ENCODE measurements at regions not wholly inside any gene's neighbourhood (a gene's known extent, or its start where the extent isn't known, plus 50 kb on each side); places are given as distances from the start of the nearest gene placed in this dataset.
"Not testable (repeated sequence)": the region's sequence is repeated elsewhere in the genome, so short reads cannot be mapped to it uniquely, and the experiment has no call there.

DNA sequence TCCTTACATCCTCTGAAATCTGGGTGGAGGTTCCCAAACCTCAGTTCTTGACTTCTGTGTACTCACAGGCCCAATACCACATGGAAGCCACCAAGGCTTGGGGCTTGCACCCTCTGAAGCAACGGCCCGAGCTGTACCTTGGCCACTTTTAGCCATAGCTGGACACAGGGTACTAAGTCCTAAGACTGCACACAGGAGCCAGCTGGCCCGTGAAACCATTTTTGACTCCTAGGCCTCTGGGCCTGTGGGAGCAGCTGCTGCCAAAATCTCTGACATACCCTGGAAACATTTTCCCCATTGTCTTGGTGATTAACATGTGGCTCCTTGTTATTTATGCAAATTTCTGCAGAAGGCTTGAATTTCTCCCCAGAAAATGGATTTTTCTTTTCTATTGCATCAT is 204.5 kb downstream of the C12orf75 start:
- DNase-seq (ENCODE audit: low read depth): not testable (repeated sequence)

DNA sequence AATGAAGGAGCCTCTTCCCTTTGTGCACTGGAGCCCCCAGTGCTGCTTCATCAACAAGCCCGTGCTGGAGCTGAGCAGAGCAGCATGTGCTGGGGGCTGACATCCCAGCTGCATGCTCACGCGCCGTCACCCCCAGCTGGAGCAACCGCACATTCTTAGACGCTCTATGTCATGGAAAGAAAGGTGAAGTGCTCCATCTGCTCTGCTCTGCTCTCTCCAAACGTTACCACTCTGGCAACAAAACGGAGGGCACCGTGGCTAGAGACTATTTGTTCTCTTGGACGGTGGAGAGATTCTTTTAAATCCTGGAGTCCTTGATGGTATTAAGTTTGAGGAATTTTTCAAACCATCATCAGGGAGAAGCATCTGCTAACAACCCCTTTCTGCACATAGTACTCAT is 208.4 kb downstream of the C12orf75 start:
- peak; percentile 13 for DNase-seq (ENCODE audit: low read depth)

DNA sequence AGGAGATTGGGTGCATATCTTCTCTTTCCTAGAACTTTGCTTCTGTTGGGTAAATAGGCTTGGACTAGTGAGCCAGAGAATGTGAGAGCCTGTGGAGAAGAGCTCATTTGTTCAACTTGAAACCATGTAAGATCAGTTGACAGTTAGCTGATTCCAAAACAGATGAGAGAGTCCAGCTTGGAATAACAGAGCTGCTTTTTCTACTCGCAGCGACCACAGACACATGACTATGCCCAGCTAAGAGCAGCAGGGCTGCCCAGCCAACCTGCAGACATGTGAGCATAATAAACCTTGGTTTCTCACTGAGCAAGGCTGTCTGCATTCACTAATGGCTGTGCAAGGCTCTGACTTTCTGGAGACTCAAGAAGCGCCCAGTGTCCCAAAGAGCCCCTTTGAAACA is 209.2 kb downstream of the C12orf75 start:
- DNase-seq (ENCODE audit: low read depth): no peak

DNA sequence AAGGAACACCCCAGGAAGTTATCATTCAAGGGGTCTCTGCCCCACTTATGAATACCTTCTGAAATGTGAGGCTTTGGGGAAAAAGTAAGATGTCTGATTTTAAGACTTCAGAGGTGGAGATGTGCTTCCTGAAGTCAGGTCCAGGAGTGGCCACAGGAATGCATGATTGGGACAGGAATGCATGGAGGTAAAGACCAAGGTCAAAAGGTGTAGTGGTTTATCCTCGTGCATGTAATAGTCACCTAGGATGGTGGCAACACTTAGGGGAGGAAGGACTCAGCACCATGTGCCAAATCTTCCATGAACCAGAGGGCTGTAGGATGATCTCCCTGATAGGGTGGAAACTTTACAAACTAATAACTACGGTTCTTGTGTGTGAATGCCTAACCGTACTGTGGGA is 217.3 kb downstream of the C12orf75 start:
- DNase-seq (ENCODE audit: low read depth): no peak

DNA sequence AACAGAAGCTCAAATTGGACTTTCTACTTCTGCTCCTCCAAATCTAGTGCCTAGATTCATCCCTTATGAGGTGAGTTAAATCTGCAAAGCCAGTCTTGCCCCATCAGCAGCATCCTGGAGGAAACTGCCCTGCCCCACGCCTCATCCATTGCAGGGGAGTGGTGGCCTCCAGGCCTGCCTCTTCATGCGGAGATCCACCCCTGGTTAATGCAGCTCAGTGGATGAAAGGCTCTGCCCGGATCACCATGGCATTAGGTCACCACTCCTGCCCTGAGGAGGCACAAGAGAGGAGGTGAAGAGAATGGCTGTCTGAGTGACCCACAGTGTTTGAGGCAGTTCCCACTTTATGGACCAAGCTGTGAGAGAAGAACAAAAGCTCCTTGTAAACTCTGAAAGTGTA is 218.1 kb downstream of the C12orf75 start:
- DNase-seq (ENCODE audit: low read depth): no peak

DNA sequence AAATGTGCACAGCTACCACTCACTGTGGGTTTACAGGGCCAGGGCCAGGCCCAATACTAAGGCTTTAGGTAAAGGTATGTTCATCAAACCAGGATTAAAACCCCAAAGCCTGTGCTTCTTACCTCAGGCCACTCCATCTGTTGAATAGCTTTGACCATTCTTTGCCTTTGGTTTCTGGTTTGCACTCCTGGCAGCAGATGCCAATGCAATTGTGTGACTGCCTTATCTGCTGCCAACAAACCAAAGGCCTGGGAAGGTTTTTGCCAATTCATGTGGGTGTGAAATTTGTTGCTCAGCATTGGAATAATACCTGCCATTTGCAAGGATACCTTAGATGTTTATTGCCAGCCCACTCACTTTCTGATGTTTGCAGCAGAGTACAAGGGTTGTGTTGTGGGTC is 221.6 kb downstream of the C12orf75 start:
- no peak for DNase-seq (ENCODE audit: low read depth)

DNA sequence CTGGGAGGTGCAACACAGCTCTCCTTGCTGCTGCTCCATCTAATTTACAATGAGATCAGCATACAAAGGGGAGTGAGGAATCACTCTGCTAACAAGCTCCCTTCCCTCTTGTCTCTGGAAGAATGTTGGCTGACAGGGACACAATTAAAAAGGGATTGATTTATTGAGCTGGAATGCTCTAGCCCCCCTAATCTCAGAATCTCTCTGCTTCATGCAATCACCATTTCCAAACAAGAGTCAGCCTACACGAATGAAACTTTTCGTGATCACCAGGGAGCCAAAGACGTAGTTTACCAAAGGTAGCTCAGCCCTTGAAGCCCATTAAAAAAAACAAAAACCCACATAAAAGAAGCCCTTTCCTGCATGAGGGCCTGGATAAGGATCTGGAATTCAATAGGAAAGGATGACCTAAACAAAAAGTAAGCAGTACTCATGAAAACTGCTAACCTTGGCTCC is 223.8 kb downstream of the C12orf75 start:
- DNase-seq (ENCODE audit: low read depth): peak; percentile 21

DNA sequence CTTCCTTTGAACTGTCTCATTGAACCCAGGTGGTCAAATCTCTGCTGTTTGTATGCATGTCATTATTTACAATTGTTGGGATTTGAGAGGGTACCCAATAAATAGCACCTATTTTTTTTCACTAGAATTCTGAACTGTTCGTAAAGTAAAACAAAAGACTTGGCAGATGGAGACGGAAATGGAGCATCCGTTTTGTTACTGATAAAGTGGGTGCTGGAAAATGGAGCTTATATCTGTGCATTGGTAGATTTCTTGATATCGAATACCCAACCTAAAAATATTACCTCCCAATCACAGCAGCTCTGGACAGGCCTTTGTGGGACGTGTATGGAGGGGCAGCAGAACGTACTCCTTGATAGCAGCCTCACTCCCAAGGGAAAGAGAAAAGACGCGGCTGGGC is 224.4 kb downstream of the C12orf75 start:
- DNase-seq (ENCODE audit: low read depth): no peak

DNA sequence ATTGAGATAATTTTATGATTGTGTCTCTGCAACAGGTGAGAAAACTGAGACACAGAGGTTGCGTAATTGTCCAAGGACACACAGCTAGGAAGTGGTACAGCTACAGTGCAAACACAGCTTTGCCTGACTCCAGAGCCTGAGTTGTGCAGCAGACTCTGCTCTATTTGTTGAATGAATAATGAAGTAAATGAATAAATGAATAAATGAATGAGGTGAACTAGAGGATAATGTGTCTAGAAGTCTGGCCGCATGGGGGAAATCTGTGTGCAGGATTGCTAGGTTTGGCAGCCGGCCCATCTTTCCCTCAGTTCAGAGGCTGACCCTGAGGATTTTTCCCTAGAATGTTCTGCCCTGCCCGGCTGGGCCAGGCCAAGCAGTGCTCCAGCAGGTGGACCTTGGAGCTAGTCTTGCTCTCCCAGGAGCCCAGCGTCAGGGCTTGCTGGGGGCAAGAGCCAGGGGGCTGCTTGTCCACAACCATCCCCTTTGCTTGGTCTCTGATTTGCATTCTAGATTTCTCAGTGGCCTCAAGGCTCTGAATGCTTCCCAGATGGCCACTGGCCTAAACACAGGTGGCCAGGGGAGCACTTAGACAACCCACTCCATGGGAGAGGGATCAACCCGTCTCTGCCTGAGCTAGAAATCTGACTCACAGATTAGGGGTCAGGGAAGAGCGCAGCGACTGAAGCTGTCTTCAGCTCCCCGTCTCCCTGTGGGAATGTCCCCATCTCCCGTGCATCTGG is 225.2 kb downstream of the C12orf75 start:
- no peak for DNase-seq (ENCODE audit: low read depth)

DNA sequence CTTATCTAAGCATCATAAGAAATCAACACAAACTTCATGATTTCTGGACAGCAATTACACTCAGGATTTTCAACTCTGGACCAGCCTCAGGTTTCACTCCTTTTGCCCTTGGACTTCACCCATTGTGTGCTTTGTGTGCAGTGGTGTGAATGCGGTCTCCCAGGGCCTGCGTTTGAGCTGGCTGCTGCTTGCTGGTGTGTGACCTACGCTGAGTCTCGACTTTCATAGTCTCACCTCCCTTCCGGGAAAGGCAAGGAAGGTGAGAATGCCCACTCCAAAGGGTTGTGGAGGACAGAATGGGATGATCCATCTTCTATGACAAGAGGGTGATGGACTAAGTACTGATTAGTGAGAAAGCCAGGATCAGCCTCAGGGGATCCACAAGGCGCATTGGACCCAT is 228.8 kb downstream of the C12orf75 start:
- DNase-seq (ENCODE audit: low read depth): no peak

DNA sequence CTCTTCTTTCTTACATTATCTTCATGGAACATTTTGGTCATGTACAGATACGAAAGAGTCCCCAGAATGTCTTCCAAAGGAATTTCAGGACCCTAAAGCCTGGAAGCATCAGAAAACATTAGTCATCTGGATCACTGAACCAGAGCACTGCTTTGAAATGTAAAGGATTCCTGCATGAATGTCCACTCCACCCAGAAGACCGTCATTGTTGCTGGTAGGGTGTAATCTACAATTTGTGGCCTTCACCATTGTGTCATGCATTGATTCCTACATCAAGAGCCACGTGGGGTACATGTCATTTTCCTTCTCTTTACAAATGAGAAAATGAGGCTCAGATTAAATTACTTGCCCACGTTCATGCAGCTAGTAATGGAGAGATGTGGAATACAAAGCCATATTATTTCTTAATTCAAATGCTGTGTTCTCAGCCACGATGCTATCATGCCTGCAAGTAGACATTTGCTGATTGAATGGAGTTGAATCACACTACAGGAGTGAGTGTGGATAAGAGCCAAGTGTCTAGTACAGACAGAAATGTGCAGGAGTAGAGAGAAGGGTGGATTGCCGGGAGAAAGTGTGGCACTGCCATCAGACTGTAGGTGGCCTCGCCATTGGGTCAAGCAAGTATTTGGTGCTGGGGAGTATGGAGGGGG is 231.2 kb downstream of the C12orf75 start:
- DNase-seq (ENCODE audit: low read depth): peak; percentile 62

DNA sequence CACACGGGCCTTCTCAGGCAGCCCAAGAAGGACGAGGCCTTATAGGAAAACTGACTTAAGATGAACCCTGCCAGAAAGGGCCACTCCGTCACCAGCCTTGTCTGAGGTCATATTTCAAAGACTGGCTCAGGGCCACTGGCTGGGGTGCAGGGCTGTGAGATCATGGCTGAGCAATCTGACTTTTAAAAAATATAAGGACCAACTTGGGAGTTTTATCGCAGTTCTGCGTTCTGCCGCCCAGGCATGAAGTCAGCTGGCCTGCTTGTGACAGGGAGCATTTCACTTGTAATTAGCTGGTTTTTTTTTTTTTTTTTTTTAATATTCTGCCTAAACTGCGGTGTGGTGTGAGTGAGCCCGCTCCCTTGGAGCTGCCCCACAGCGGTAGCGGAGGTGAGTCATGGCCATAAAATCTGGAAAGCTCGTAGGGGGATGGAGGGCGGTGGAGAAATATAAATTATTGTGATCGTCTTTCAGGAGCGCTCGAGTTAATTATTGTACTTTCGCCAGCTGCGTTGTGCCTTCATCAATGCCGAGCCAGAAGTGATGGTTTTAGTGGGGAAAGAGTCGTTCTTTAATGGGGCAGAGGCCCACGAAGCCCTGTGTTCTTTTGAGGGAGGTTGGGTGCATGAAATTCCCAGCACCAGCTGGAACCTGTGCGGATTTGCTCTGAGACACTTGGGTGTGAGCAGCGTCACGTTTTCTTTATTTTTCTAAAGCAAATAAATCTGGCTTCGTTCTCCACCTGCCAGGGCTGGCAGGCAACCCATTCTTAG is 231.9 kb downstream of the C12orf75 start:
- peak; percentile 76 for DNase-seq (ENCODE audit: low read depth)

DNA sequence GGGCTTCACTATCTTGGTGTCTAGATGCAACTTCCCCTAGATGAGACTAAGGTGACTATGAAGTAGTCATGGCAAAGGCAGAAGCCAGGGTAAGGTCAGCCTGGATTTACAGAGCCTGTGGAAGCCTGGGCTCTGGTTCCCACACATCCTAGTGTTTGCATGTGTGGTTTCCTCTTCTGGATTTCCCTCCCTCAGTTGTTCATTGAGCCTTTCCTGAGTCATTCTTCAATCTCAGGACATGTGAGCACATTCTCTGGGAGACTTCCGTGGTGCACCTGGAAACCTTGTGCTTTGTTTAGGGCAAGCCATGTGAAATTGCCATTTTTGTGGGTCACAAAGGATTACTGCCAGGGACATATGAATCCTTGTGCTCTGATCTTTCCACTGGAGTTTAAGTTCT is 236.6 kb downstream of the C12orf75 start:
- no peak for DNase-seq (ENCODE audit: low read depth)

DNA sequence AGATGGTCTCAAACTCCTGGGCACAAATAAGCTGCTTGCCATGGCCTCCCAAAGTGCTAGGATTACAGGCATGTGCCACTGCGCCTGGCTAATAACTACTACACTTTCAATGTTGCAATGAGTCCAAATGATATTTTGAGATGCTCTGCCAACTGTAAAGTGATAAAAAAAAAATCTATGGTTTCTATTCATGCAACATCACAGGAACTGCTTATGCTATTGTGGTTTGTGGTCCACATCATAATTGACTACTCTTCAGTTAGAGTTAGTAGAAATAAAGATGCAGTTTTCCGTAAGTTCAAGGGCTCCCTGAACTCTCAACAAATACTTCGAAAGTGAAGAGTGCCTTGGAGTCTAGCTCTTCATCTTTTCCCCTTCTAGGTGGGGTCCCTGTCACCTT is 239.4 kb downstream of the C12orf75 start:
- no peak for DNase-seq (ENCODE audit: low read depth)

DNA sequence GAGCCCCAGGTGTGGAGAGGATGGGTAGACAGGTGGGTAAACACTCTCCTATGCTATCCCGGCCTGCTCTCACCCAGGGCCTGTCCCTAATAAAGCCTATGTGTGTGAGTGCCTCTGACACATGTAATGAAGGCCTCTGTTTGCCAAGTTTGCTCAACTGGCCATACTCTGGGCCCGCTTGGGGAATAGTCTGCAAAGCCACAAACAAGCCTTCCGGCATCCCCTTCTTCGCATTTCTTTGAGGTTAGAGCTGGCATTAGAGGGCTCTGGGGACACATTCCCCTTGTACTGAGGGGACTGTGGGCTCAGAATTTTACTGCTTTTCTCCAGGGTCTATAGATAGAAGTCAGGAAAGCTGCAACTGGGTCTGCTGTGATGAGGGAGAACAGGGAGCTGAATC is 240.5 kb downstream of the C12orf75 start:
- DNase-seq (ENCODE audit: low read depth): no peak

DNA sequence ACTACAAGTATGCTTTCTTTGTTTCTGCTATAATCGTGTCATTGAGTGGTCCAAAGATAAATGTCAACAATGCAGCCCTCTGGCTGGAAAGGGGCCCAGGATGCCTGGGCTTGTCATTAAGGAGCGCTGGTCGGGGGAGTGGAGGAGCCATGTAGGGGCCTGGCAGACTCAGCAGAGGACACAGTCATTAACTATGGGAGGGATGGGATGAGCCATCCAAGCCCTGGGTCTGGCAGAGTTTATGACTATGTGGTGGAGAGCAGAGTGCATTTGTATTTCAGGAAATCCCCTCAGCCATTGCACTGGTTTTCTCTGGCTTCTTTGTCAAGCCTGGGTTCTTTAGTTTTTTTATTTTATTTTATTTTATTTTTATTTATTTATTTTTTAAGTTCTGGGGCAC is 243.1 kb downstream of the C12orf75 start:
- DNase-seq (ENCODE audit: low read depth): peak; percentile 32

DNA sequence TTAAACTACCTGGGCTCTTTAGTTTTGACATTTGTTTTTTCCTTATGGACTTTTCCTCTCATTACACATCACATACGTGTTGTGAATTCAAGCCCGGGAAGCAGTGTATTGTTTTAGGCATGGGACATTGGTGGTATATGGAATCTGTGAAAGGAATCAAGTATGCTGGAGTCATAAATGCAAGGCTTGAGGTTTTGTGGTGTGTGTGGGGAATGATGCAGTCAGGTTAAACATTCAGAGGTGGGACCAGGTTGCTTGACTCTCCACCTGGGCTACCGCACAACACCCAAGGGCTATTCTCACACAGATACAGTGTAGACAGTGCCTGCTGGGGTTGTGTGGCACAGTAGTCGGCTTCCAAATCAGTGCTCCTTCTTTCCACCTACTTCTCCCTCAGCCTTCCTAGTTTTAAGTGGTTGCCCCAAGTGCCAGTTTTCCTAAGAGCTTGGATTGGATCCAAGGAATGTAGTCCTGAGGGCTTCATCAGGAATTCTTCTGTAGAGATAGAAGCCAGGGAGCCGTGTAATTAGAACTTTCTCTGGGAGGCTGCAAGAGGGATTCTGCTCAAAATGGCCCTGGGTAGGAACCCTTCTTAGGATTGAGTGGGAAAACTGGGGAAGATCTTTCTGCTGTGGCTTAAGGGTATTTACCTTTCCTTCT is 243.7 kb downstream of the C12orf75 start:
- peak; percentile 69 for DNase-seq (ENCODE audit: low read depth)

DNA sequence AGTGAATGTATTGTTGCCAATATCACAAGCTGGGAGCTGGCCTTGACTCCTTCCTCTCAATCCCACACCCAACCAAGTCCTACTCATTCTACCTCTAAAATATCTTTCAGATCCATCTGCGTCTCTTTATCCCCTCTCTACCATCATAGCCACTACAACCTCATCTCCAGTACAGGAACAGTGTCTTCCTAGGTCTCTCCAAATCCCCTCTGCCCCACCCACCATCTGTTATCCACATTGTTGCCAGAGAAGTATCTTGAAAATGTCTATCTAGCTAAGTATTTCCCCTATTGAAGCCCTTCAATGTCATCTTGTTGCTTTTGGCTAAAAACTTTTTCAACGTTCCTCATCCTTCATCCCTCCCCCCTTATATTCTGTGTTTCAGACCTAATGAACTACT is 244.7 kb downstream of the C12orf75 start:
- no peak for DNase-seq (ENCODE audit: low read depth)

DNA sequence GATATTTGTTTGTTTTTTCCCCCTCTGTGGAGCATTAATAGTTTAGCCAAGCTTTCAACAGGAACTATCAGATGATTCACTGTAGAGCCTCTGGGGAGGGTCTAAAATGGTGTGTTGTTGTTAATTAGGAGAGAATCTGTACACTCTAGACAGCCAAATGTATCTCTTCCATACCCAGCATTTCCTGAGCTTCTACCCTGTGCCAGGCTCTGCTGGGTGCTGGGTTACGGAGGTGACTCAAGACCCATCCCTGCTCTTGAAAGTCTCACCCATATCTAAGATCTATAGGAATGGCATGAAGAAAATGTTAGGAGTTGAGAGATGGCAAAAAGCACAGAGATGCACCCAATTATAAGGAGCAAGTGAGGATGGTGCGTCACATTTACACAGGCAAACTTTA is 245.8 kb downstream of the C12orf75 start:
- DNase-seq (ENCODE audit: low read depth): peak; percentile 47

DNA sequence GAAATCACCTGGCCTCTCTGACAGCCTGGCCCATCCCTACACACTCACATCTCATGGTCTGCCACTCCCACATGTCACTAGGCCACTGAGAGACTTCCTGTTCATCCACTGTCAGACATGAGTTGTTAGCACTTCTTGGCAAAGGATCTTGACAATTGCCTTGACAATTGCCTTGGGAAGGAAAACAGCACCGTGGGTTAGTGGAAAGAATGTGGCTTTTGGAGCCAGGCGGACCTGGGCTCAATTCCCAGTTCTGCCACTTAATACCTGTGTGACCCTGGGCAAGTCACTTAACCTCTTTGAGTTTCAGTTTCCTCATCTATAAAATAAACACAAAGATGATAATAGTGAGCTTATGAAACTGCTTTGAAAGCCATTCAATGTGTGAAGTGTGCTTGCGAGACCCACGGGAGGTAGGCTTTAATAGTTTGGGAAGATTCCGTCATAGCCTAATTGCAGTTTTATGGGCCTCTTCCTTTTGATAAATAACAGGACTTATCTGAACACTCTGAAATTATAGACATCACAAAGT is 250.4 kb downstream of the C12orf75 start:
- peak; percentile 12 for DNase-seq (ENCODE audit: low read depth)

DNA sequence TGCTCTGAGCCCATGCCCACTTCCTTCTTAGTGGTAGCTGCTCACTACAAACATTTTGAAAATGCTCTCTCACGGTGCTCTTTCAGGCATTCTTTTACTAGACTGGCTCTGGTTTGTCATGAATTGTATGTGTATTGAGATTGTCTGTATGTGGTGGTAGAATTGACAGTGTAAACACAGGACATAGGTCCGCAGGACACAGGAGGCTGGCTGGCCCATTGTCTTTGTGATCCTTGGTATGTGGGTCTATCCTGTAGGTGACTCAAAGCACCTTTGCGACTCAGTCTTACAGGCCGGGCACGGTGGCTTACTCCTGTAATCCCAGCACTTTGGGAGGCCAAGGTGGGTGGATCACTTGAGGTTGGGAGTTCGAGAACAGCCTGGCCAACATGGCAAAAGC is 250.9 kb downstream of the C12orf75 start:
- DNase-seq (ENCODE audit: low read depth): no peak

DNA sequence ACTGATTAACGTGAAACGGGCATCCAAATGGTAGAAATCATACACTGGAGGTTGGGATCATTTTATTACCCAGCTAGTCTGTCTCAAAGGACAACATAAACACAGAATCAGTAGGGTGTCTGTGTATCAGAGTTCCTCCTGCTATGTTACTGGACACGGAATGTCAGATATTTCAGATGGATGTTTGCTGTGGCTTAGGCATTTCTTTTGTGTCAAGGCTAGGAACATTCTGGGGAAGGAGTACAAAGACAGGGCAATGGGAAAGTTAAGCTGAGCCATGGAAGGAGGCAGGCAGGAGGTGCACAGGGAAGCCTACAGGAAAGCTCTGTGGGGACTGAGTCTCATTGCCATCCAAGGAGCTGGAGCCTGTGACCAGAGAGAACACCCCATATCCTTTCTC is 254.6 kb downstream of the C12orf75 start:
- peak; percentile 13 for DNase-seq (ENCODE audit: low read depth)
